ENCODE measurements at regions not wholly inside any gene's neighbourhood (a gene's known extent, or its start where the extent isn't known, plus 50 kb on each side); places are given as distances from the start of the nearest gene placed in this dataset.
"Not testable (repeated sequence)": the region's sequence is repeated elsewhere in the genome, so short reads cannot be mapped to it uniquely, and the experiment has no call there.

DNA sequence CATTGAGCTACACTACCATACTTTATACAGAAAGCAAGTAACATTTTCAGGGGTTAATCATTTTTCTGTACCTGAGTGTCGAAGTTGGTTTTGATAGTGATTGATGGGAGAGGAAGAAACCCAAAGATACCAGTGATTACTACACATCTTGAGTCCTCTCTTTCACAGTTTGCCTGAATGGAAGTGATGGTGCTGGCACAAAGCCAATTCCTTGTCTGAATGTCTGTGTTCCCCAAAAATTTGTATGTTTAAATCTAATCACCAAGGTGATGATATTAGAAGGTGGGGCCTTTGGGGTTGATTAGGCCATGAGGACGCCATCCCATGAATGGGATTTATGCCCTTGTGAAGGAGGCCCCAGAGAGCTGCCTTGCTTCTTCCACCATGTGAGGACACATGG, 696.9 kb upstream of the ANKRD30A start:
- DNase-seq: no peak

DNA sequence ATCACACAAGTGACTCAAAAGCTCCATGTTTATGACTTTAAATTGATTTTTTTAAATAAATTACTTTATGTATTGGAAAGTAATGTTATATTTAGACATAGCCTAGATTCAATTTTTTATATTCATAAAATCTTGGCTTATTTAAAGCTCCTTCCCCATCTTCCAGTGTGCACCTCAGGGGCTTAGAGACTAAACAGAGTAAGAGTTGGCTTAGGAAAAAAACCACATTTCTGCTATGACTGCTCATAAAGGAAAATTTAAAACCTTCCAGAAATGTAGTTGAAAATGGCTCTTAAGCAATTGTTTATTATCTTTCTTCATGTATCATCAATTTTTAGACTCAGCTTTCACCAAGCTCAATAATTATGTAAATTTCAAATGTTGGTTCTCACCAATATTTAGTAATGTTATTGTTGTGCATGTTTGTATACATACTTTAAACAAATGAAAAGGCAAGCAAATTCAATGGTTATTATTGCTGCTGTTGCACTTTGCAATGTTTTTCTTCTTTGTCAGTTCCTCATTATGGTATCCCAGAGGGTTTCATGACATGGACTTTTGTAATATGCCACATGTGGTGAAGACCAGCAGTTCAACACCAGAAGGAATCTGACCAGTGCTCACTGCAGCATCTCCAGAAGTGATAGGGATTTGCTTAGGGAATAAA, 700.1 kb upstream of the ANKRD30A start:
- DNase-seq: no peak

DNA sequence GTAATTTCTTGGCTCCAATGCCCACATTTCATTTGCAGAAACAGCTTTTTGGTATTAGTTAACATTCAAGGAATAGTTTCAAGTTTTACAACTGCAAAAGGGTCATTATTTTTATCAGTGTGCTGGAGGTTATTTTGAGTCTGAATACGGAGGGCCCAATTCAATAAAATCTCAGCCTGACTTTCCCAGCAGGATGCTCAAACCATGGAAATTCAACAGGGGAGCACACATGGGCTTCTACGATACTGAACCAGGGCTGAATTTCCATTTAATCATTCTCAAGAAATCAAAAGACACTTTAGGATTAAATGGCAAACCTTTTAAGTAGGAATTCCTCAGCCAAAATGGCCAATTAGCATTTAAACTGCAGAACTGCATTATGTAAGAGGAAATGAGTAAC, 700.9 kb upstream of the ANKRD30A start:
- no peak for DNase-seq

GRCh38 chr10:36423821-36424248, 701.6 kb upstream of the ANKRD30A start:
- no peak for DNase-seq

DNA sequence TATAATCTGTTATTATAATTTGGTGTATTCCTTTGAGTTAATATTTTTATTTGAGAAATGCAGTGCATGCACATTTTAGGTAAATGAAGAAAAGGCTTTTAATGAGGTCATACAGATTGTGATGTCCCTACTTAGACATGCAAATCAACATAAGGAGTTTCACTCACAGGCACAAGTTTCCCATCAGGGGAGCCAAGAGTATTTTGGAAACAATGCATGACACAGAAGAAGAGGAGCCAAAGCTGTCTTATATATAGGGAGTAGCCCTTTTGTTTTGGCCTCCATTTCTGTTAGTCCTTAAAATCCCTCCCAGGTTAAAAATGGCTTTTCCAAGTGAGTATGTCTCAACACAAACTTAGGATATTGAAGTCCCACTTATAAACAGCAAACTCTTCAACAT, 703.4 kb upstream of the ANKRD30A start:
- no peak for DNase-seq

GRCh38 chr10:36416513-36416912, 708.9 kb upstream of the ANKRD30A start:
- DNase-seq: no peak

DNA sequence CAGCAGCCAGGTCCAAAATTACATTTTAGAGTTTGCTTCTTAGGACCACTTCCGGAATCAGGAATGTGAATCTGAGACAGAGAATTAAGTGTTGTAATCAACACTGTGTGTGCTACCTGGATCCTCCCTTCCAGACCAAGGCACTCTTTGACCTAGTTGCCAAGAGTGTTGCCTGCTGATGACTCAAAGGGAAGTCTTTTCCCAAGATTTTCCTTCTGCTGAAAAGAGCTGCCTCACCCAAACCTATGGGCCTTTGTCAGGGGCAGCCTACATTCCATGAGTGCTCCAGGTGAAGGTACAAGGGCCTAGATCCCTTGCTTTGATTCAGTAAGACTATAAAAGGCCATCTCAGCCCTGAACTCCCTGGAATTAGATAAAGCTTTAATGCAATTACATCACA, 712.5 kb upstream of the ANKRD30A start:
- DNase-seq: no peak

GRCh38 chr10:36400238-36400637, 725.2 kb upstream of the ANKRD30A start:
- DNase-seq: not testable (repeated sequence)

DNA sequence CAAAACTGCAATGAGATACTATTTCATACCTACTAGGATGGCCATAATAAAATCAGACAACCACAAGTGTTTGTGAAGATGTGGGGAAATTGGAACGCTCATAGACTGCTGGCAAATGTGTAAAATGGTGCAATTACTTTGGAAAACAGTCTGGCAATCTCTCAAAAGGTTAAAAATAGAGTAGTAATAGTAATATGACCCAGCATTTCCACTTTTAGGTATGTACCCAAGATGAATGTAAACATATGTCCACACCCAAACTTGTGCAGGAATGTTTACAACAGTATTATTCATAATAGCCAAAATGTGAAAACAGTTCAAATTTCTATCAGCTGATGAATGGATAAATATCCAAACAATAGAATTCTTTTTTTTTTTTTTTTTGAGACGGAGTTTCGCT, 731.6 kb upstream of the ANKRD30A start:
- DNase-seq: no peak

- DNase-seq: no peak
These were observed 734.0 kb upstream of the ANKRD30A start for GRCh38 chr10:36391405-36391804.

DNA sequence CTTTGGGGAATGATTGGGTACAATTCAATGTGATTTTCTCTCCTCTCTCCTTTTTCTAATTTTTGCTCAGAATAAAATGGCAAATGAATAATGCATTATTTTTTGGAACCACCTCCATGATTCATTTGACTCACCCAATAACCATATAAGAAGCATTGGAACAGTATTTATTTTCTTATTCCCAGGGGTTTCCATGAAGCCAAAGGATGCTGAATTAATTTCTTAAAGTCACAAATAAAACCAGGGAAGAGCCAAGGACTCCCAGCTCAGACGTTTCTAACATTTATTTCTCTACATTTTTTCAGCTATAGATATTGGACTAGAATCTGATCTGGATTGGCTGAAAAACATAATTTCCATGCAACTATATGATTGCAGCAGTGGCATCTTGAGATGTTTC, 735.2 kb upstream of the ANKRD30A start:
- no peak for DNase-seq

DNA sequence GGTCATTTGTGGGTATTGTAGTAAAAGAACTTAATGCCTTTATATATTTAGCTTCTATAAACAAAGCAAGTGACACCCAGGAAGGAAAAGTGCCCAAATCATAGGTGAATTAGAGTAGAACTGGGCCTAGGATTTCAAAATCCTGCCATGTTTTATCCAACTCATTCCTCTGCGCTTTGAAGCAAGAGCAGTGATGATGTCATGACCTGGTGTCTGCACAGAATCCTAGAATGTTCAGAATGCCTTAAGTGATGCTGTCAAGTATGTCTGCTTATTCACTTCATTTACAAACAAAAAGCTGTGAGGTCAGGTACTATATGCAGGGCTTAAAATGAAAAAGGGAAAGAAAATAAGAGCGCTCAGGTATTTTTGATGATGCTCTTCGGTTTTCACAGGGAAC, 737.2 kb upstream of the ANKRD30A start:
- DNase-seq: no peak

- DNase-seq: no peak
These were observed 739.7 kb upstream of the ANKRD30A start for GRCh38 chr10:36385693-36386092.

- no peak for DNase-seq
These were observed 741.3 kb upstream of the FZD8 start for GRCh38 chr10:36383349-36383748.

- DNase-seq: no peak
These were observed 739.7 kb upstream of the FZD8 start for GRCh38 chr10:36381748-36382147.

DNA sequence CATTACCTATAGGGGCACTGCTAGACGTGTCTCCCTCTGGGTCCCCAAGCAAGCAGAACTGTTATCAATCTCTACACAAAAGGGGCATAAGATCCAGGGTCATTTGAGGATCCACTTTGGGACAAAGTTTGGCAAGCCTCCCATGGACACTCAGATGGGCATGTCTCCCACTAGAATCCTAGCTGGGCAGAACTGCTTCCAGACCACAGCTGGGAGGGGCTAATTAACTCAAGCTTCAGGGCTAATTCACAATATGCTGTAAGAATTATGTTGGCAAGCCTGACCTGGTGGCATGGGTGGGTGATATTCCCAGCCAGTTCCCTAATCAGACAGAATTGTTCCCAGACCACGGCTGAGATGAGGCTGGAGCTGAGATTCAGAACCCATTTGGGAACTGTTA, 738.4 kb upstream of the FZD8 start:
- DNase-seq: no peak

- no peak for DNase-seq
These were observed 733.0 kb upstream of the FZD8 start for GRCh38 chr10:36375107-36375506.

DNA sequence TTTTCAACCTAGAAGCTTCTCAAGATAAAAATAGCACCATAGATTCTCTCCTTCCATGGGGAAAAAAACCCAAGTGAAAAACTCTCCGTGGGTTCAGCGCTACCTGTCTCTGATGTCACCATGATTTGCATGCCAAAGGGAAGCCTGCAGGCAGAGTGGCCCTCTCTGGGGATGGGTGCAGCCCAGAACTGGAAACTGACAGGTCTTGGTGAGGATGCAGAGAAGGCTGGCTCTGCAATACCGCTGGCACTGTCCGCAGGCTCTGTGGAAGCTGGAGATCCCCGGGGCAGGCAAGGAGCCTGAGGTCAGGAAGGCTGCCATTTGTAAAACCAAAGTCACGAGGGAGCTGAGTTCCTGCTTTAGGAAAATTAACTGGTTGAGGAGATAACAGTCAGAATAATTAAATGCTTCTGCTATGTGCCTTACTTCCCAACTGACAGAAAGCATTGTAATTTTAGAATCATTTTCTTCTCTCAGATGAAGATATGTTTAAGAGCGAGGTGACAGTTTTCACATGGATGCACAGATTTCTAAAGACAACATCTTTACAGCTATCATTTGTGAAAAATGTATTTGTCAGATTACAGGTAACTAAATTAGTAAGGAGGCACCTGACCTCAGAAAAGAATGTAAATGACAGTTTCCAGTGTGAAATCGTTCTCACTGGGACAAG, 731.5 kb upstream of the FZD8 start:
- DNase-seq: no peak

- no peak for DNase-seq
These were observed 725.3 kb upstream of the FZD8 start for GRCh38 chr10:36367362-36367761.

GRCh38 chr10:36366843-36367242, 724.7 kb upstream of the FZD8 start:
- no peak for DNase-seq

- no peak for DNase-seq
These were observed 724.0 kb upstream of the FZD8 start for GRCh38 chr10:36366065-36366464.

- DNase-seq: no peak
These were observed 720.2 kb upstream of the FZD8 start for GRCh38 chr10:36362257-36362656.

- no peak for DNase-seq
These were observed 716.6 kb upstream of the FZD8 start for GRCh38 chr10:36358736-36359135.

DNA sequence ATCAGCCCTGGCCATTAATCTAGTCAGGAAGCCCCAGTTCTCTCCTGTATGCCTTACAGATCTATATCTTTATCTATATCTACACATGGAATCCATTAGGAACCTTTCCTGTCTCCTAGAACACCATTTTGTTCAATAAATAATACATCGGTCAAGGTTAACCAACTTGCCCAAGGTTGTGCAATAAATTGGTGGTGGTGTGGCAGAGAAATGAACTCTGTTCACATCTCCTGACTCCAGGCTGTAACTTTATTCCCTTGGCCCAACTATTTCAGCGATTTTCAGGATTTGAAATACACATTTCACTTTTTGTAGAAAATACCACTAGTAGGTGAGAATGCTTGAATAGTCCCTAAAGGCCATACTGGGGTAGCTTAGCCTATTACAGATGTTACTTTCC, 712.5 kb upstream of the FZD8 start:
- no peak for DNase-seq

GRCh38 chr10:36351159-36351558, 709.1 kb upstream of the FZD8 start:
- DNase-seq: no peak

Measured in NCI-H1105 (cell line).